ENCODE measurements at regions not wholly inside any gene's neighbourhood (a gene's known extent, or its start where the extent isn't known, plus 50 kb on each side); places are given as distances from the start of the nearest gene placed in this dataset.

DNA sequence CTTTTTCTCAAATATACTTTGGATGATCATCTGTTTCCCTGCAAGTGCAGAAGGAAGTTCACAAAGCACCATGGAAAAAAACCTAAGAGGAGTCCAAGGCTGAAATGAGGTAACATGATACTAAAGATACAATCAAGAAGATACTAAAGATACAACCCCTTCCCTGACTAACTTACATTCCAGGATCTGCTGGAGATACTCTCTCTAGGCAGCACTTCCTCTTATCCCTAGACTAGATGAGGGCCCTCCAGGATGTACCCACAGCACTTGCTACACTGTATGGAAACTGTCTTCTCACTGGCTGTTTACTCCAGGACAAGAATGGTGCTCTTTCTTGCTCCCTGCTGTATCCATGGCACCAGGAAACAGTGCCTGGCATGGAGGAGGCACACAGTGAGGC is 116.4 kb upstream of the NFE2L3 start:
- TF ChIP-seq, protein P1, sequence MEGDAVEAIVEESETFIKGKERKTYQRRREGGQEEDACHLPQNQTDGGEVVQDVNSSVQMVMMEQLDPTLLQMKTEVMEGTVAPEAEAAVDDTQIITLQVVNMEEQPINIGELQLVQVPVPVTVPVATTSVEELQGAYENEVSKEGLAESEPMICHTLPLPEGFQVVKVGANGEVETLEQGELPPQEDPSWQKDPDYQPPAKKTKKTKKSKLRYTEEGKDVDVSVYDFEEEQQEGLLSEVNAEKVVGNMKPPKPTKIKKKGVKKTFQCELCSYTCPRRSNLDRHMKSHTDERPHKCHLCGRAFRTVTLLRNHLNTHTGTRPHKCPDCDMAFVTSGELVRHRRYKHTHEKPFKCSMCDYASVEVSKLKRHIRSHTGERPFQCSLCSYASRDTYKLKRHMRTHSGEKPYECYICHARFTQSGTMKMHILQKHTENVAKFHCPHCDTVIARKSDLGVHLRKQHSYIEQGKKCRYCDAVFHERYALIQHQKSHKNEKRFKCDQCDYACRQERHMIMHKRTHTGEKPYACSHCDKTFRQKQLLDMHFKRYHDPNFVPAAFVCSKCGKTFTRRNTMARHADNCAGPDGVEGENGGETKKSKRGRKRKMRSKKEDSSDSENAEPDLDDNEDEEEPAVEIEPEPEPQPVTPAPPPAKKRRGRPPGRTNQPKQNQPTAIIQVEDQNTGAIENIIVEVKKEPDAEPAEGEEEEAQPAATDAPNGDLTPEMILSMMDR (IDR thresholded peaks at IDR 0.05): no peak
- TF ChIP-seq POLR2A (IDR thresholded peaks at IDR 0.05) (no peak), POLR2AphosphoS5 (IDR thresholded peaks at IDR 0.05) (no peak)

Data from breast epithelium (tissue), 3 donors.